ENCODE measurements at regions not wholly inside any gene's neighbourhood (a gene's known extent, or its start where the extent isn't known, plus 50 kb on each side); places are given as distances from the start of the nearest gene placed in this dataset.

DNA sequence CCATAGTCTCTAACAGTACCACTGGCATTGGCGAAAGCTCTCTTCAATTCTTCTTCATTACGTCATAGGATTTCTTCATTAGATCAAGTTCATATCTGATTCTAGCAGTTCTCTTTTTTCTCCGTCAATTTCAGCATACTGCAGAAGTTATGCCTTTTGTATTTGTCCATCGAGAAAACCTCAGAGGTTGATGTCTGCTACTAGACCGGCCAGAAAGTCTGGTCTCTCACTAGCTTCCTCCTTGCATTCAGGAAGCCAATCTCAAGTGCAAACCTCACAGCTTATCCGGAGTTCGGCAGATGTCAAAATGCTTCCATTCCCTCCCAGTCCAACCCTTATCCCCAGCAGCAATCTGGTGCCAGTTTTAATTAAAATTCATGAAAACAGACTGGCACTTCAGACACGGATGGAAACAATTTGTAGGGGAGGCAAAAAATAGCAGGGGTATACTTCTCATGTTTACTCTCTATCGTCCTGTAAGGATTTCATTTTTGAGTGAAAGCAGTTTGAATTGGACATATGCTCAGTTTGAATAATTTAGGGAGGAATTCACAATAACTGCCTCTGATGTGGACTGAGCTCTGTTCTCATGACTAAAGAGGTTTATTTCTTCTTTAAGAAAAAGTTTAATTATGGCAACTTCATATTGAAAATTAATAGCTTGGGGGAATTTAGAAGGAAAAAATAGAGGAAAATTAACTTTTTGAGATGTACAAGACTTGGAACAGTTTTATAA, 56.4 kb upstream of the TMC1 start:
- TF ChIP-seq, protein P1, sequence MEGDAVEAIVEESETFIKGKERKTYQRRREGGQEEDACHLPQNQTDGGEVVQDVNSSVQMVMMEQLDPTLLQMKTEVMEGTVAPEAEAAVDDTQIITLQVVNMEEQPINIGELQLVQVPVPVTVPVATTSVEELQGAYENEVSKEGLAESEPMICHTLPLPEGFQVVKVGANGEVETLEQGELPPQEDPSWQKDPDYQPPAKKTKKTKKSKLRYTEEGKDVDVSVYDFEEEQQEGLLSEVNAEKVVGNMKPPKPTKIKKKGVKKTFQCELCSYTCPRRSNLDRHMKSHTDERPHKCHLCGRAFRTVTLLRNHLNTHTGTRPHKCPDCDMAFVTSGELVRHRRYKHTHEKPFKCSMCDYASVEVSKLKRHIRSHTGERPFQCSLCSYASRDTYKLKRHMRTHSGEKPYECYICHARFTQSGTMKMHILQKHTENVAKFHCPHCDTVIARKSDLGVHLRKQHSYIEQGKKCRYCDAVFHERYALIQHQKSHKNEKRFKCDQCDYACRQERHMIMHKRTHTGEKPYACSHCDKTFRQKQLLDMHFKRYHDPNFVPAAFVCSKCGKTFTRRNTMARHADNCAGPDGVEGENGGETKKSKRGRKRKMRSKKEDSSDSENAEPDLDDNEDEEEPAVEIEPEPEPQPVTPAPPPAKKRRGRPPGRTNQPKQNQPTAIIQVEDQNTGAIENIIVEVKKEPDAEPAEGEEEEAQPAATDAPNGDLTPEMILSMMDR (IDR thresholded peaks at IDR 0.05): no peak
- TF ChIP-seq, protein P2, sequence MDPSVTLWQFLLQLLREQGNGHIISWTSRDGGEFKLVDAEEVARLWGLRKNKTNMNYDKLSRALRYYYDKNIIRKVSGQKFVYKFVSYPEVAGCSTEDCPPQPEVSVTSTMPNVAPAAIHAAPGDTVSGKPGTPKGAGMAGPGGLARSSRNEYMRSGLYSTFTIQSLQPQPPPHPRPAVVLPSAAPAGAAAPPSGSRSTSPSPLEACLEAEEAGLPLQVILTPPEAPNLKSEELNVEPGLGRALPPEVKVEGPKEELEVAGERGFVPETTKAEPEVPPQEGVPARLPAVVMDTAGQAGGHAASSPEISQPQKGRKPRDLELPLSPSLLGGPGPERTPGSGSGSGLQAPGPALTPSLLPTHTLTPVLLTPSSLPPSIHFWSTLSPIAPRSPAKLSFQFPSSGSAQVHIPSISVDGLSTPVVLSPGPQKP (IDR thresholded peaks at IDR 0.05; ENCODE audit: low read depth, low read length): no peak
- TF ChIP-seq, protein P3, sequence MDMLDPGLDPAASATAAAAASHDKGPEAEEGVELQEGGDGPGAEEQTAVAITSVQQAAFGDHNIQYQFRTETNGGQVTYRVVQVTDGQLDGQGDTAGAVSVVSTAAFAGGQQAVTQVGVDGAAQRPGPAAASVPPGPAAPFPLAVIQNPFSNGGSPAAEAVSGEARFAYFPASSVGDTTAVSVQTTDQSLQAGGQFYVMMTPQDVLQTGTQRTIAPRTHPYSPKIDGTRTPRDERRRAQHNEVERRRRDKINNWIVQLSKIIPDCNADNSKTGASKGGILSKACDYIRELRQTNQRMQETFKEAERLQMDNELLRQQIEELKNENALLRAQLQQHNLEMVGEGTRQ (IDR thresholded peaks at IDR 0.05): no peak
- TF ChIP-seq CEBPB (IDR thresholded peaks at IDR 0.05): no peak
- TF ChIP-seq CHD4 (IDR thresholded peaks at IDR 0.05; ENCODE audit: borderline replicate concordance): no peak
- TF ChIP-seq HDAC2 (IDR thresholded peaks at IDR 0.05): no peak
